Fibroblast of pulmonary artery (primary cell): ENCODE measurements at regions not wholly inside any gene's neighbourhood (a gene's known extent, or its start where the extent isn't known, plus 50 kb on each side); places are given as distances from the start of the nearest gene placed in this dataset.
"Not testable (repeated sequence)": the region's sequence is repeated elsewhere in the genome, so short reads cannot be mapped to it uniquely, and the experiment has no call there.

Source experiments
- DNase-seq: peaks from one replicate; pipeline ENCODE4 v3.0.0-alpha.2; 2010; ENCODE audit warnings: low read depth
- H3K4me3 ChIP-seq: replicated peaks from 2 replicates; pipeline ENCODE4 v1.5.1; 2011; ENCODE audit warnings: low read depth, mild to moderate bottlenecking, control low read depth, low read length, moderate library complexity
- TF ChIP-seq, protein P1 (sequence below): IDR thresholded peaks from 2 replicates; pipeline ENCODE4 v1.5.1; 2011; ENCODE audit warnings: mild to moderate bottlenecking, control low read depth, low read length, inconsistent platforms; ENCODE audit errors: missing control alignments

DNA sequence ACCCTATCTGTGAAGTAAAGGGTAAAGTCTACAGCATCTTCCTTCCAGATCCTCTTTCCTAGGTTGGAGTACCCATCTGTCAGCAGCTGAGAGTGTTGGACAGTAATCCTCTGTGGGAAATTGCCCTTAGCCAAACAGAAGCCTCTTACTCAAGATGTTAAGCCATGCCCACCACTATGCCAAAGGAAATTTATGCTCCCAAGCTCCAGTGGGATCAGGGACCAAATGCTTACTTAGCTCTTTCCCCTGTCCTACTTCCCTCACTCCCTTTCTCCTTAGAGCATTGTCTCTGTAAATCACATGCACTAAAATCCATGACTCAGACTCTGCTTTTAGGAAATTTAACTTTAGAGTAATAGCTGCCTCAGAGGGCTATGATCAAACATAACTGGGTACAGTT, 254.0 kb downstream of the BRINP2 start:
- no peak for DNase-seq
- TF ChIP-seq, protein P1, sequence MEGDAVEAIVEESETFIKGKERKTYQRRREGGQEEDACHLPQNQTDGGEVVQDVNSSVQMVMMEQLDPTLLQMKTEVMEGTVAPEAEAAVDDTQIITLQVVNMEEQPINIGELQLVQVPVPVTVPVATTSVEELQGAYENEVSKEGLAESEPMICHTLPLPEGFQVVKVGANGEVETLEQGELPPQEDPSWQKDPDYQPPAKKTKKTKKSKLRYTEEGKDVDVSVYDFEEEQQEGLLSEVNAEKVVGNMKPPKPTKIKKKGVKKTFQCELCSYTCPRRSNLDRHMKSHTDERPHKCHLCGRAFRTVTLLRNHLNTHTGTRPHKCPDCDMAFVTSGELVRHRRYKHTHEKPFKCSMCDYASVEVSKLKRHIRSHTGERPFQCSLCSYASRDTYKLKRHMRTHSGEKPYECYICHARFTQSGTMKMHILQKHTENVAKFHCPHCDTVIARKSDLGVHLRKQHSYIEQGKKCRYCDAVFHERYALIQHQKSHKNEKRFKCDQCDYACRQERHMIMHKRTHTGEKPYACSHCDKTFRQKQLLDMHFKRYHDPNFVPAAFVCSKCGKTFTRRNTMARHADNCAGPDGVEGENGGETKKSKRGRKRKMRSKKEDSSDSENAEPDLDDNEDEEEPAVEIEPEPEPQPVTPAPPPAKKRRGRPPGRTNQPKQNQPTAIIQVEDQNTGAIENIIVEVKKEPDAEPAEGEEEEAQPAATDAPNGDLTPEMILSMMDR = no peak
- H3K4me3 ChIP-seq = no peak overlapping the region

DNA sequence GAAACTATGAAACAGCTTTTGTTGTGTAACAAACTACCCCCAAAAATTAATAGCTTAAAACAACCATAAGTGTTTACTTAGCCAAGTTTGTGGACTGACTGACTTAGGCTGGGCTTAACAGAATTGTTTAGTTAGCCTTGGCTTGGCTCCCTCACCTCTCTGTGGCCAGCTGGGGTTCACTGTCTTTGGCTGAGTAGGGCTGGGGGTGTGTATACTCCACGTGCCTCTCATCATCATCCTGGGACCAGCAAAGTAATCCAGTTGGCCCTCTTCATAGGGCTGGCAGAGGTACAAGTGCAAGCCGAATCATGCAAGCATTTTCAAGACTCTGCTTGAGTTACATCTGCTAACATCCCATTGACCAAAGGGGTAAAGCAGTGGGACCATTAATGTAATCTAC, 252.3 kb downstream of the BRINP2 start:
- H3K4me3 ChIP-seq = no peak overlapping the region
- TF ChIP-seq, protein P1 = no peak
- no peak for DNase-seq

DNA sequence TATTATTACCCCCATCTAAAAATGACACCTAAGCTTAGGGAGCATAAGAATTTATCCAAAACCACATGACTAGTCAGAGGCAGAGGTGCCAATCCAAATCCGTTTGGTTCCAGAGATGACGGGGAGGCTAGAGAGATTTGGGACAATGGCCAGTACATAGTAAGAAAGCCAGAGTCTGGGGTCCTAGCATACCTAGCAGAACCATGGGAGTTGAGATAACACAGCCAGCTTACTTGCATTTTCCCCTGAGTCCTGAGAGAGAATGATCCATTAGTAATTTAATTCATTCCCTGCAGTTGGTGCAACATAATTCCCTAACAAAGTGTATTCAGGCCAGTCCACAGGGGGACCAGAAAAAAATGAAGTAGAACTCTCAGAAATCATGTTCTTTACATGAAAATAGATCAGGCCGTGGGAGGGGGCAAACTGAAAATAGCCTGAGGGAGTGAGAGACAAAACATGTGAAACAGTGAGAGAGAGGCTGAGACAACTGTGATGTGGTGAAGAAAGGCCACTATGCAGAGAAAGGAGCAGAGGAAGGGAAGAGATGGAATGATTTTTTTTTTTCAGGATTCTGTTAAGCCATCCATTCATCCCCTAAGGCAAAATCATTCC, 243.3 kb downstream of the BRINP2 start:
- TF ChIP-seq, protein P1 = no peak
- no peak for DNase-seq
- no peak overlapping the region for H3K4me3 ChIP-seq

DNA sequence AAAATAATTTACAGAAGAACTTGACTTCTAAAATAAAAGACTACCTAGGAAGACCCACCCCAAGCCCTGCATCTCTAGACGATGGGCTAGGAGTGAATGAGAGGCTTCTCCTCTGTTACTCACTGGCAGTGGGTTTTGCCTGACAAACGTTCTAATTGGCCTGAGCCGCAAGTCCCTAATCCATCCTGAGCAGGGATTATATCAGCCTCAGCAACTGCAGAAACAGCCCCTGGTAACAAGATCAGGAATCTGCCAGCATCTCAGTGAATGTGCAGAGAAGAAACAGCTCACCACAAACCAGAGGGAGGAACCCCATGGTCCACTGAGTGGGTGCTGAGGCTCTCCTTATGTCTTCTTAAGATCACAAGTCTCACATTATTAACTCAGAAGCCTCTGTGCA, 240.6 kb downstream of the BRINP2 start:
- TF ChIP-seq, protein P1 = no peak
- DNase-seq = no peak
- H3K4me3 ChIP-seq = no peak overlapping the region

DNA sequence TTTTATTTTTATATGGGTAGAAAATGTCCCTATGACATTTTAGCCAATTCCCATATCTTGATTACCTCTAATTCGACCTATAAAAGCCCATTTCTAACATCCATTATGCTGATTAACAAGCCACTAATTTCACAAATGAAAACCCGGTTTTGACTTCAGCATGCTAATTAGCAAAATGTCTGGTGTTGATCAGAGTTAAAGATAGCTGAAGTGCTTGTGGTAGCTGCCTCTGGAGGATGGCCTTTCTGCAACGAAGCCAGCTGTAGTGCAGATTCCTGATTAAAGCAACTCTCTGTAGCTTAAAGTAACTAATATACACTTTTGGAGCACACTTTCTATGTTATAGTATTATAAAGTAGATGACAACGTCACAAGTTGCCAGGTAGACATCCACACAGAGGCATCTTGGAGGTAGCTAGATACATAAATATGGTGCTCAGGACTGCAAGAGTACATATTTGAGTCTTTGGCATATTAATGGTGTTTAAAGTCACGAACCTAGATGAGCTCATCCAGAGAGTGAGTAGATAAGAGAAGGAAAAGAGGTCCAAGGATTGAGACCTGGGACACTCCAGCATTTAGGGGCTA, 239.5 kb downstream of the BRINP2 start:
- TF ChIP-seq, protein P1 = no peak
- no peak overlapping the region for H3K4me3 ChIP-seq
- DNase-seq = no peak

DNA sequence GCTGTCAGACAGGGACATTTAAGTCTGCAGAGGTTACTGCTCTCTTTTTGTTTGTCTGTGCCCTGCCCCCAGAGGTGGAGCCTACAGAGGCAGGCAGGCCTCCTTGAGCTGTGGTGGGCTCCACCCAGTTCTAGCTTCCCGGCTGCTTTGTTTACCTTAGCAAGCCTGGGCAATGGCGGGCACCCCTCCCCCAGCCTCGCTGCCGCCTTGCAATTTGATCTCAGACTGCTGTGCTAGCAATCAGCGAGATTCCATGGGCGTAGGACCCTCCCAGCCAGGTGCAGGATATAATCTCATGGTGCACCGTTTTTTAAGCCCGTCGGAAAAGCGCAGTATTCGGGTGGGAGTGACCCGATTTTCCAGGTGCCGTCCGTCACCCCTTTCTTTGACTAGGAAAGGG, 235.6 kb downstream of the BRINP2 start:
- not testable (repeated sequence) for H3K4me3 ChIP-seq, DNase-seq

DNA sequence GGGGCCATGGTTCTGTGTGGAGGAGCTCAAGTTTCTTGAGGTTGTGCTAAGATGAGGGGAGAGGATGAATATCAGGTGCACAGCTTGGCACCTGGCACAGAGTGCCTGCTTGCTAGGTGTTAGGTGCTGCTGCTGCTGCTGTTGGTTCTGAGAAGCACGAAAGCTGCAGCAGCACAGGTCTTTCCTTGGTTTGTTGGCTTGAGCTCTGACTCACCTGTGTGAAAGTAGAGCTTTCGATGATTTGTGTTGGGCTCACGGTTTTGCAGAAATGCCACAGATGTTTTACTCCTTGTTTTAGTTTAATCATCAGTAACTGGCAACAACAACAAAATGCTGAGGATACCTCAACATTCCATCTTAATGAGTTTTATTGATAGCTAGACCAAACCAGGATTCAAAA, 221.6 kb downstream of the BRINP2 start:
- no peak overlapping the region for H3K4me3 ChIP-seq
- TF ChIP-seq, protein P1 = no peak
- DNase-seq = no peak
